H1 (cell line): ENCODE measurements at regions not wholly inside any gene's neighbourhood (a gene's known extent, or its start where the extent isn't known, plus 50 kb on each side); places are given as distances from the start of the nearest gene placed in this dataset.

ENCODE experiments used
- CTCF ChIA-PET: fragments of 300-600 bp; sonication (Branson Sonifier 250); formaldehyde crosslinking; loops from one replicate; lab custom pipeline; 2021; ENCODE audit not compliant: partially characterized antibody; lab: Charles Lee
- POLR2A ChIA-PET: fragments of 300-600 bp; sonication (Branson Sonifier 250); formaldehyde crosslinking; loops from one replicate; lab custom pipeline; 2021; ENCODE audit warnings: inconsistent platforms; ENCODE audit not compliant: partially characterized antibody; lab: Charles Lee
- DNase-seq, 2 experiments: peaks; one replicate each; pipeline versions ENCODE4 v3.0.0 to v3.0.0-alpha.2; 2010 to 2022; ENCODE audit warnings: low spot score in 2 of 2, low read depth in 1 of 2, mixed read lengths in 1 of 2
- FAIRE-seq: peaks from 2 replicates; lab custom pipeline; 2011; peaks lifted over from hg19 to GRCh38; lab: Jason Lieb, UNC
- H2AFZ ChIP-seq: 2 replicates; pipeline ENCODE4 v1.8.1; 2012; ENCODE audit warnings: low read length, inconsistent platforms
- H2AK5ac ChIP-seq: 2 replicates; pipeline ENCODE4 v1.6.1; 2013; ENCODE audit warnings: low read depth, low read length
- H2BK120ac ChIP-seq: replicated peaks from 2 replicates; pipeline ENCODE3; 2013; ENCODE audit warnings: low read depth, low read length, inconsistent platforms
- H2BK12ac ChIP-seq: 2 replicates; pipeline ENCODE4 v1.6.1; 2013; ENCODE audit warnings: low read depth, low read length
- H2BK15ac ChIP-seq: 2 replicates; pipeline ENCODE4 v1.6.1; 2013; ENCODE audit warnings: low read length
- H2BK20ac ChIP-seq: 2 replicates; pipeline ENCODE4 v1.6.1; 2013; ENCODE audit warnings: low read length
- H2BK5ac ChIP-seq: 2 replicates; pipeline ENCODE4 v1.6.1; 2013; ENCODE audit warnings: low read depth, low read length
- H3K14ac ChIP-seq: 2 replicates; pipeline ENCODE4 v1.6.1; 2013; ENCODE audit warnings: inconsistent platforms; ENCODE audit not compliant: insufficient read length
- H3K18ac ChIP-seq: 2 replicates; pipeline ENCODE4 v1.6.1; 2013; ENCODE audit warnings: low read length; ENCODE audit errors: extremely low read depth
- H3K23ac ChIP-seq: 2 replicates; pipeline ENCODE4 v1.6.1; 2013; ENCODE audit warnings: inconsistent platforms; ENCODE audit not compliant: insufficient read length
- H3K23me2 ChIP-seq: 2 replicates; pipeline ENCODE4 v1.6.1; 2013; ENCODE audit warnings: low read depth, low read length
- H3K27ac ChIP-seq: 2 replicates; pipeline ENCODE4 v1.6.1; 2011; ENCODE audit warnings: low read depth, low read length, inconsistent platforms
- H3K27me3 ChIP-seq, 4 experiments: replicated peaks in 1 of 4; 1 replicate in 1 of 4; 2 replicates in 3 of 4; pipeline versions ENCODE4 v1.6.1 to v1.8.1; 2011 to 2013; ENCODE audit warnings: low read length in 3 of 4, mild to moderate bottlenecking in 3 of 4, inconsistent platforms in 2 of 4, mixed read lengths in 2 of 4, moderate library complexity in 1 of 4; ENCODE audit not compliant: control insufficient read depth in 3 of 4, insufficient read depth in 3 of 4; ENCODE audit errors: extremely low read depth in 1 of 4
- H3K36me3 ChIP-seq, 4 experiments: 2 replicates each; pipeline versions ENCODE4 v1.6.1 to v1.8.1; 2011 to 2013; ENCODE audit warnings: mild to moderate bottlenecking in 4 of 4, low read length in 3 of 4, moderate library complexity in 2 of 4, control low read depth in 1 of 4, inconsistent platforms in 1 of 4; ENCODE audit not compliant: insufficient read depth in 4 of 4, control insufficient read depth in 2 of 4
- H3K4ac ChIP-seq: replicated peaks from 2 replicates; pipeline ENCODE3; 2013; ENCODE audit warnings: low read length, low read depth, mixed read lengths, inconsistent platforms; ENCODE audit not compliant: insufficient read length
- H3K4me1 ChIP-seq, 4 experiments: replicated peaks in 1 of 4; 1 replicate in 1 of 4; 2 replicates in 3 of 4; pipeline versions ENCODE4 v1.6.1 to v1.8.1; 2011 to 2013; ENCODE audit warnings: low read length in 3 of 4, inconsistent platforms in 2 of 4, mixed read lengths in 1 of 4; ENCODE audit not compliant: insufficient read depth in 4 of 4, control insufficient read depth in 3 of 4
- H3K4me2 ChIP-seq, 2 experiments: 2 replicates each; pipeline versions ENCODE4 v1.6.1 to v1.8.1; 2011 to 2013; ENCODE audit warnings: low read depth in 2 of 2, low read length in 2 of 2, control low read depth in 1 of 2, inconsistent platforms in 1 of 2, mild to moderate bottlenecking in 1 of 2; ENCODE audit not compliant: insufficient read depth in 1 of 2
- H3K4me3 ChIP-seq, 4 experiments: fragments of 200-600, 300-600 bp in 1 of 4; sonication (generic), shearing (Covaris generic), sonication (Bioruptor Twin) in 1 of 4; 2 replicates each; pipeline versions ENCODE4 v1.5.1 to v1.8.1; 2011 to 2016; ENCODE audit warnings: low read length in 4 of 4, low read depth in 3 of 4, control low read depth in 2 of 4, inconsistent platforms in 2 of 4, mild to moderate bottlenecking in 2 of 4, mixed read lengths in 1 of 4, moderate library complexity in 1 of 4; ENCODE audit not compliant: insufficient read depth in 2 of 4; ENCODE audit errors: extremely low read depth in 1 of 4
- H3K56ac ChIP-seq: replicated peaks from 2 replicates; pipeline ENCODE3; 2013; ENCODE audit warnings: low read depth, mild to moderate bottlenecking, mixed read lengths, low read length, inconsistent platforms; ENCODE audit not compliant: insufficient read length
- H3K79me1 ChIP-seq: 2 replicates; pipeline ENCODE4 v1.6.1; 2013; ENCODE audit warnings: low read depth, low read length, control low read depth
- H3K79me2 ChIP-seq, 2 experiments: 2 replicates each; pipeline versions ENCODE4 v1.6.1 to v1.8.1; 2012 to 2013; ENCODE audit warnings: low read length in 2 of 2, mild to moderate bottlenecking in 2 of 2, inconsistent platforms in 1 of 2; ENCODE audit not compliant: insufficient read depth in 2 of 2, control insufficient read depth in 1 of 2
- H3K9ac ChIP-seq, 4 experiments: replicated peaks in 1 of 4; 1 replicate in 1 of 4; 2 replicates in 3 of 4; pipeline versions ENCODE4 v1.6.1 to v1.8.1; 2011 to 2013; ENCODE audit warnings: low read depth in 3 of 4, low read length in 3 of 4, control low read depth in 2 of 4, mild to moderate bottlenecking in 2 of 4, moderate library complexity in 2 of 4, inconsistent platforms in 1 of 4; ENCODE audit errors: extremely low read depth in 1 of 4
- H3K9me3 ChIP-seq, 2 experiments: 2 replicates each; pipeline versions ENCODE4 v1.6.1 to v1.8.1; 2012 to 2013; ENCODE audit warnings: mild to moderate bottlenecking in 2 of 2, moderate library complexity in 2 of 2, control low read depth in 1 of 2, inconsistent platforms in 1 of 2, low read depth in 1 of 2, low read length in 1 of 2, mixed read lengths in 1 of 2; ENCODE audit not compliant: insufficient read depth in 2 of 2
- H4K20me1 ChIP-seq, 2 experiments: replicated peaks in 1 of 2; 2 replicates each; pipeline versions ENCODE3 to v1.8.1; 2011 to 2013; ENCODE audit warnings: inconsistent platforms in 2 of 2, low read length in 2 of 2, mild to moderate bottlenecking in 1 of 2; ENCODE audit not compliant: insufficient read depth in 2 of 2, control insufficient read depth in 1 of 2
- H4K5ac ChIP-seq: 2 replicates; pipeline ENCODE4 v1.6.1; 2013; ENCODE audit warnings: low read length, low read depth, mixed read lengths, inconsistent platforms; ENCODE audit not compliant: insufficient read length
- H4K8ac ChIP-seq: 2 replicates; pipeline ENCODE4 v1.8.0; 2013; ENCODE audit warnings: mild to moderate bottlenecking, moderate library complexity, low read length, inconsistent platforms; ENCODE audit not compliant: insufficient read depth; ENCODE audit errors: extremely low read depth
- H4K91ac ChIP-seq: replicated peaks from 2 replicates; pipeline ENCODE3; 2013; ENCODE audit warnings: low read length, mixed read lengths, inconsistent platforms; ENCODE audit not compliant: insufficient read length
- BCL11A ChIP-seq, 2 experiments: IDR thresholded peaks; one replicate each; pipeline ENCODE4 v1.6.1; 2011; ENCODE audit warnings: low read depth in 2 of 2, low read length in 2 of 2, mild to moderate bottlenecking in 2 of 2
- TAF7 ChIP-seq: optimal IDR thresholded peaks from 2 replicates; pipeline ENCODE3; 2011; ENCODE audit warnings: low read depth, mild to moderate bottlenecking, inconsistent platforms, low read length, moderate library complexity, borderline replicate concordance
- WGBS, 2 experiments: shearing (Covaris generic) in 1 of 2; methylation state at CpG; one replicate each; pipeline versions ENCODE4 v1.1.6 to v1.1.7; 2013 to 2015; ENCODE audit warnings: low lambda C conversion rate in 2 of 2, mixed read lengths in 2 of 2, inconsistent platforms in 1 of 2, low coverage in 1 of 2, missing lambda C conversion rate in 1 of 2; ENCODE audit not compliant: insufficient replicate concordance in 2 of 2, insufficient coverage in 1 of 2, insufficient read length in 1 of 2; ENCODE audit errors: extremely low coverage in 1 of 2, missing lambda C conversion rate in 1 of 2; 5-methylcytosine and 5-hydroxymethylcytosine counted together

DNA sequence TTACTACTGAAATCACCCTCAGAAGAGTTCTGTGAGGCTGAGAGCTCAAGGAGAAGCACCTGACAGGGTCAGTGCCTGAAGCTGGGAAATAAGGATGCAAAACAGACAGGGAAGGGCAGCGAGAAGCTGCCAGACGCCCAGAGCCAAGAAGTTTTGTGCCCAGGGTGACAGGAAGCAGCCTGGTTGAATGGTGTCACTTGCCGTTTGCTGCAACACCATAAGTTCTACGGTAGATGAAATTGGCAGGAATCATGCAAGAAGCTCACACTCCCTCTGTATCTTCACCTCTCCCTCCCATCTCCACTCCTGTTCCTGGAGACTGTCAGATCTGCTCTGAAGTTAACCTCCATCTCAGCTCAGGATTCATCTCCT is 117.0 kb upstream of the SLC14A2 start:
- Histone ChIP-seq H2AK5ac (no peak overlapping the region), H2BK20ac (no peak overlapping the region), H3K4ac (no peak overlapping the region), H3K23ac (no peak overlapping the region), H3K18ac (no peak overlapping the region), H3K79me1 (no peaks in the 10 kb centered on the region), H3K14ac (no peak overlapping the region), H3K4me2 (no peak overlapping the region), H4K91ac (no peak overlapping the region), H2BK15ac (no peak overlapping the region), H3K4me1 (no peaks in the 10 kb centered on the region), H3K36me3 (no peaks in the 10 kb centered on the region), H3K27ac (no peak overlapping the region), H2BK5ac (no peak overlapping the region), H3K9me3 (no peaks in the 10 kb centered on the region), H2BK120ac (no peak overlapping the region), H4K5ac (no peak overlapping the region), H3K9ac (no peak overlapping the region), H3K56ac (no peak overlapping the region), H2AFZ (no peak overlapping the region), H4K8ac (no peak overlapping the region), H3K79me2 (no peaks in the 10 kb centered on the region), H2BK12ac (no peak overlapping the region), H3K23me2 (no peaks in the 10 kb centered on the region; the same call in 1 of the 2 replicates), H4K20me1 (no peaks in the 10 kb centered on the region), H3K4me3 (no peak overlapping the region), H3K27me3 (no peaks in the 10 kb centered on the region)
- DNase-seq (no peak), FAIRE-seq (no peak)
- ChIA-PET CTCF (interaction anchor here (0.7 to 1.5 kb wide), 4 partner anchors 76 to 203 kb away, joined by 3 to 7 read pairs (median 4); no protein-coding TSS in a partner anchor), POLR2A (no interaction called here)
- WGBS, 2 experiments: 81% methylated on average over 4 of the region's 4 CpGs; no CpG with 5 or more reads in 1 of the 2 experiments
- no peak for TF ChIP-seq BCL11A (IDR thresholded peaks at IDR 0.05; ENCODE audit: low read depth in 2 of 2, low read length in 2 of 2)
- no peak for TF ChIP-seq TAF7
